WERI-Rb-1 (cell line): ENCODE measurements at regions not wholly inside any gene's neighbourhood (a gene's known extent, or its start where the extent isn't known, plus 50 kb on each side); places are given as distances from the start of the nearest gene placed in this dataset.

Experiments
- DNase-seq: peaks from one replicate; pipeline ENCODE4 v3.0.0-alpha.2; 2020
- H3K27ac ChIP-seq: fragments of 250-450 bp; sonication (Bioruptor Pico); 2 replicates; pipeline ENCODE4 v1.5.1; 2020; ENCODE audit warnings: mild to moderate bottlenecking, moderate library complexity
- H3K27me3 ChIP-seq: fragments of 250-450 bp; sonication (Bioruptor Pico); 2 replicates; pipeline ENCODE4 v1.5.1; 2021; ENCODE audit warnings: mild to moderate bottlenecking, low read depth, moderate library complexity; ENCODE audit not compliant: insufficient read depth, severe bottlenecking
- H3K36me3 ChIP-seq: fragments of 250-450 bp; sonication (Bioruptor Pico); 2 replicates; pipeline ENCODE4 v1.5.1; 2020; ENCODE audit warnings: mild to moderate bottlenecking, moderate library complexity
- H3K4me3 ChIP-seq: 2 replicates; pipeline ENCODE4 v1.5.1; 2011; ENCODE audit warnings: low read depth, mild to moderate bottlenecking, control low read depth, low read length
- H3K9me3 ChIP-seq: fragments of 250-450 bp; sonication (Bioruptor Pico); 2 replicates; pipeline ENCODE4 v1.5.1; 2021; ENCODE audit warnings: mild to moderate bottlenecking, moderate library complexity; ENCODE audit not compliant: severe bottlenecking
- TF ChIP-seq, protein P1 (sequence below): IDR thresholded peaks from 2 replicates; pipeline ENCODE4 v1.5.1; 2011; ENCODE audit warnings: low read depth, mild to moderate bottlenecking, control low read depth, inconsistent platforms, low read length

GRCh38 chr22:48450188-48450825 lies 1377.4 kb downstream of the BRD1 start:
- H3K4me3 ChIP-seq = no peak overlapping the region
- DNase-seq = no peak
- H3K9me3 ChIP-seq = no peaks in the 10 kb centered on the region
- no peaks in the 10 kb centered on the region for H3K36me3 ChIP-seq
- H3K27ac ChIP-seq = no peak overlapping the region
- H3K27me3 ChIP-seq = no peaks in the 10 kb centered on the region
- TF ChIP-seq, protein P1, sequence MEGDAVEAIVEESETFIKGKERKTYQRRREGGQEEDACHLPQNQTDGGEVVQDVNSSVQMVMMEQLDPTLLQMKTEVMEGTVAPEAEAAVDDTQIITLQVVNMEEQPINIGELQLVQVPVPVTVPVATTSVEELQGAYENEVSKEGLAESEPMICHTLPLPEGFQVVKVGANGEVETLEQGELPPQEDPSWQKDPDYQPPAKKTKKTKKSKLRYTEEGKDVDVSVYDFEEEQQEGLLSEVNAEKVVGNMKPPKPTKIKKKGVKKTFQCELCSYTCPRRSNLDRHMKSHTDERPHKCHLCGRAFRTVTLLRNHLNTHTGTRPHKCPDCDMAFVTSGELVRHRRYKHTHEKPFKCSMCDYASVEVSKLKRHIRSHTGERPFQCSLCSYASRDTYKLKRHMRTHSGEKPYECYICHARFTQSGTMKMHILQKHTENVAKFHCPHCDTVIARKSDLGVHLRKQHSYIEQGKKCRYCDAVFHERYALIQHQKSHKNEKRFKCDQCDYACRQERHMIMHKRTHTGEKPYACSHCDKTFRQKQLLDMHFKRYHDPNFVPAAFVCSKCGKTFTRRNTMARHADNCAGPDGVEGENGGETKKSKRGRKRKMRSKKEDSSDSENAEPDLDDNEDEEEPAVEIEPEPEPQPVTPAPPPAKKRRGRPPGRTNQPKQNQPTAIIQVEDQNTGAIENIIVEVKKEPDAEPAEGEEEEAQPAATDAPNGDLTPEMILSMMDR = no peak

DNA sequence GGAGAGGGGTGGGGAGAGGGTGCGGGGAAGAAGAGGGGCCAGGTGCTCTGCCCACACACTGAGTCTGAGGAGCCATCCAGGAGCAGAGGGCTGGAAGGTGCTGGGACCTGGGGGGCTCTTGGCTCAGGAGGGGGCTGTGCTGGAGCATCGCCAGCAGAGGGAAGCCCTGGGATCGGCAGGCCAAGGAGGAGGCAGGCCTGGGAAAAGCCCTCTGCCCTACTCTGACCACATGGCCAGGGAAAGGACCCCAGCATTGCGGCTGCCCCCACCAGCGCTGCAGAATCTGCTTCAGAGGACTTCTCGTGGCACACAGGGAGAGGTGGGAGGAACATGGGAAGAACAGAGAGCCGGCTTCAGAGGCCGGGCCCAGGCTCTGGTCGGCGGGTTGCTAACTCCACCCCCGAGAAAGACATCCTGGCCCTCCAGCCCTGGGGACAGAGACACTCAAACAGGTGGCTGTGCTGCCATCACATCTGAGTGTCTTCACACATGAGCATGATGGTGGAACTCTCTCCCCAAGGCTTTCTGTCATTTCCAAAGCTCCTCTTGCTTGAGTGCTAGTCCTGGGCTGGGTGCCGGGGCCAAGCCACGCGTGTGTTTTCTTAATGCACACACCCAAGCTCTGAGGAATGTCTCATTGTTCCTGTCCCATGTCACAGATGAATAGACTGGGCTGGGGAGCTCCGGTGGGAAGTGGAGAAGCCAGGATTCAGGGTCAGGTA lies 1378.0 kb downstream of the BRD1 start:
- H3K27me3 ChIP-seq = no peaks in the 10 kb centered on the region
- no peaks in the 10 kb centered on the region for H3K36me3 ChIP-seq
- H3K4me3 ChIP-seq = no peak overlapping the region
- H3K9me3 ChIP-seq = no peaks in the 10 kb centered on the region
- H3K27ac ChIP-seq = no peak overlapping the region
- TF ChIP-seq, protein P1 = no peak
- no peak for DNase-seq

- TF ChIP-seq, protein P1 = no peak
- DNase-seq = no peak
- Histone ChIP-seq H3K9me3 (no peaks in the 10 kb centered on the region), H3K36me3 (no peaks in the 10 kb centered on the region), H3K27ac (no peak overlapping the region), H3K4me3 (no peak overlapping the region), H3K27me3 (no peaks in the 10 kb centered on the region)
These were observed 1378.9 kb downstream of the BRD1 start for GRCh38 chr22:48448821-48449220.

GRCh38 chr22:48445113-48445827 lies 1382.4 kb downstream of the BRD1 start:
- Histone ChIP-seq H3K9me3 (no peaks in the 10 kb centered on the region), H3K27me3 (no peaks in the 10 kb centered on the region), H3K27ac (no peak overlapping the region), H3K4me3 (no peak overlapping the region), H3K36me3 (no peaks in the 10 kb centered on the region)
- no peak for DNase-seq
- TF ChIP-seq, protein P1 = no peak

GRCh38 chr22:48444320-48445112 lies 1383.2 kb downstream of the BRD1 start:
- Histone ChIP-seq H3K27ac (no peak overlapping the region), H3K36me3 (no peaks in the 10 kb centered on the region), H3K27me3 (no peaks in the 10 kb centered on the region), H3K9me3 (no peaks in the 10 kb centered on the region), H3K4me3 (no peak overlapping the region)
- TF ChIP-seq, protein P1 = no peak
- no peak for DNase-seq
